ENCODE measurements at regions not wholly inside any gene's neighbourhood (a gene's known extent, or its start where the extent isn't known, plus 50 kb on each side); places are given as distances from the start of the nearest gene placed in this dataset.

DNA sequence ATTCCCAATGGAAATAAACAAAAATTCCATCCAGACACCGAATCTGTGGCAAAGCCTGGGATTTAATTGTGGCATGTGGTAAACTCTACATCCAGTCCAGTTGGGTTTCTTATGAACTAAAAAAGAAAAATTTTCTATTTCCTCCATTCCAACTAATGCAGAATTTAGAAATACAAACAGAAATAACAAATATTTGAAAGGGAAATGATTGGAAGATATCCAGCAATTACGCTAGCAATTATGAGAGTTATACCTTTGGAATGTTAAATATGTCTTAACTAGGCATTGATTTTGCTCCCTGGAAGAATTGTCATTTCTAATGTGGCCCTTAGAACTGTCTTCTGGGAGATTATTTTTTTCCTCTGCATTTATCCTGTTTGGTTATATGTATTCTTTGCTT is 421.4 kb upstream of the KLHL1 start:
- no peak for DNase-seq (ENCODE audit: extremely low spot score)
- H3K27ac ChIP-seq (replicated peaks in 1 of 4): no peak overlapping the region
- no peaks in the 10 kb centered on the region for H3K36me3 ChIP-seq
- intact Hi-C loops (cut with DNase I): no loop called here
- H3K4me3 ChIP-seq: no peak overlapping the region
- WGBS: 60% methylated on average over 2 of the region's 2 CpGs
- no peaks in the 10 kb centered on the region for H3K9me3 ChIP-seq
- TF ChIP-seq POLR2AphosphoS5 (IDR thresholded peaks at IDR 0.05) (no peak), POLR2A (IDR thresholded peaks at IDR 0.05; ENCODE audit: low read depth) (no peak), EP300 (IDR thresholded peaks at IDR 0.05) (no peak)
- TF ChIP-seq, protein P1, sequence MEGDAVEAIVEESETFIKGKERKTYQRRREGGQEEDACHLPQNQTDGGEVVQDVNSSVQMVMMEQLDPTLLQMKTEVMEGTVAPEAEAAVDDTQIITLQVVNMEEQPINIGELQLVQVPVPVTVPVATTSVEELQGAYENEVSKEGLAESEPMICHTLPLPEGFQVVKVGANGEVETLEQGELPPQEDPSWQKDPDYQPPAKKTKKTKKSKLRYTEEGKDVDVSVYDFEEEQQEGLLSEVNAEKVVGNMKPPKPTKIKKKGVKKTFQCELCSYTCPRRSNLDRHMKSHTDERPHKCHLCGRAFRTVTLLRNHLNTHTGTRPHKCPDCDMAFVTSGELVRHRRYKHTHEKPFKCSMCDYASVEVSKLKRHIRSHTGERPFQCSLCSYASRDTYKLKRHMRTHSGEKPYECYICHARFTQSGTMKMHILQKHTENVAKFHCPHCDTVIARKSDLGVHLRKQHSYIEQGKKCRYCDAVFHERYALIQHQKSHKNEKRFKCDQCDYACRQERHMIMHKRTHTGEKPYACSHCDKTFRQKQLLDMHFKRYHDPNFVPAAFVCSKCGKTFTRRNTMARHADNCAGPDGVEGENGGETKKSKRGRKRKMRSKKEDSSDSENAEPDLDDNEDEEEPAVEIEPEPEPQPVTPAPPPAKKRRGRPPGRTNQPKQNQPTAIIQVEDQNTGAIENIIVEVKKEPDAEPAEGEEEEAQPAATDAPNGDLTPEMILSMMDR (IDR thresholded peaks at IDR 0.05): no peak
- no peaks in the 10 kb centered on the region for H3K4me1 ChIP-seq
- no peaks in the 10 kb centered on the region for H3K27me3 ChIP-seq

DNA sequence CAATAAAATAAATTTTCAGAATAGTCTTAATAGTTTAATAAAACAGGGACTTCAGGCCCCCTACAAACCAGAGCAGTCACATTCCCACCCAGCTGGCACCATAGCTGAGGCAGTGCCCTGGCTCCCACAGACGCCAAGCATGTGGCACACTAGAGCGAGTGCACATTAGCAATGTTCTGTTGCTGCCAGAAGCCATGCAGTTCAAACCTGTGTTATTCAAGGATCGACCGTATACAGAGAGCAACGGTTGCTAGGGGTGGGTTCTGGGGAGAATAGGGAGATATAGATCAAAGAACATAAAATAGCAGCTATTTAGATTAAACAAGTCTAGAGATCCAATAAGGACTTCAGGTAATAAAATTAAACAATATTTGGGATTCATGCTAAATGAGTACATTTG is 419.3 kb upstream of the KLHL1 start:
- DNase-seq (ENCODE audit: extremely low spot score): no peak
- Histone ChIP-seq H3K4me1 (no peaks in the 10 kb centered on the region), H3K27me3 (no peaks in the 10 kb centered on the region), H3K27ac (replicated peaks in 1 of 4) (no peak overlapping the region), H3K36me3 (no peaks in the 10 kb centered on the region), H3K4me3 (no peak overlapping the region), H3K9me3 (no peaks in the 10 kb centered on the region)
- intact Hi-C loops (cut with DNase I): no loop called here
- TF ChIP-seq POLR2AphosphoS5 (IDR thresholded peaks at IDR 0.05) (no peak), POLR2A (IDR thresholded peaks at IDR 0.05; ENCODE audit: low read depth) (no peak), EP300 (IDR thresholded peaks at IDR 0.05) (no peak)
- TF ChIP-seq, protein P1 (IDR thresholded peaks at IDR 0.05): no peak
- 88% methylated on average over 5 of the region's 5 CpGs for WGBS

DNA sequence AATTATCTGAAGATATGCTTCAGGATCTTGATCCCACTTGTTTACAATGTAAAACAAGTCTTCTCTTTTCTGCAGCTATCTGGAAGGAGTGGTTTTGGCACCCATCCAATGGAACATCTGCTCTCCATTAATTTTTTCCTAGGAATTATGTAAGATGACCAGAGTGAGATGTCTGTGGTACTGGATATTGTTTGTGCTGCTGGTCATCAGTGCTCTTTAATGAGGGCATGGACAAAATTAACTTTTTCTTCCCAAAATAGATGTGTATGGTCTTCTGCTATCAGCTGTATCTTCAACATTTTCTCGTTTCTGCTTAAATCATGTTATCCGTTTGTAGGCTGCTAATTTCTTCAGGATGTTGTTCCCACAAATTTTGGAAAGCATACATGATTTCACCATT is 415.4 kb upstream of the KLHL1 start:
- Histone ChIP-seq H3K9me3 (no peaks in the 10 kb centered on the region), H3K36me3 (no peaks in the 10 kb centered on the region), H3K4me3 (no peak overlapping the region), H3K4me1 (no peaks in the 10 kb centered on the region), H3K27ac (replicated peaks in 1 of 4) (no peak overlapping the region), H3K27me3 (no peaks in the 10 kb centered on the region)
- intact Hi-C loops (cut with DNase I): no loop called here
- no peak for DNase-seq (ENCODE audit: extremely low spot score)
- TF ChIP-seq, protein P1 (IDR thresholded peaks at IDR 0.05): no peak
- TF ChIP-seq POLR2A (IDR thresholded peaks at IDR 0.05; ENCODE audit: low read depth): no peak
- TF ChIP-seq POLR2AphosphoS5 (IDR thresholded peaks at IDR 0.05): no peak
- no peak for TF ChIP-seq EP300 (IDR thresholded peaks at IDR 0.05)
- WGBS: 55% methylated on average over 2 of the region's 2 CpGs

DNA sequence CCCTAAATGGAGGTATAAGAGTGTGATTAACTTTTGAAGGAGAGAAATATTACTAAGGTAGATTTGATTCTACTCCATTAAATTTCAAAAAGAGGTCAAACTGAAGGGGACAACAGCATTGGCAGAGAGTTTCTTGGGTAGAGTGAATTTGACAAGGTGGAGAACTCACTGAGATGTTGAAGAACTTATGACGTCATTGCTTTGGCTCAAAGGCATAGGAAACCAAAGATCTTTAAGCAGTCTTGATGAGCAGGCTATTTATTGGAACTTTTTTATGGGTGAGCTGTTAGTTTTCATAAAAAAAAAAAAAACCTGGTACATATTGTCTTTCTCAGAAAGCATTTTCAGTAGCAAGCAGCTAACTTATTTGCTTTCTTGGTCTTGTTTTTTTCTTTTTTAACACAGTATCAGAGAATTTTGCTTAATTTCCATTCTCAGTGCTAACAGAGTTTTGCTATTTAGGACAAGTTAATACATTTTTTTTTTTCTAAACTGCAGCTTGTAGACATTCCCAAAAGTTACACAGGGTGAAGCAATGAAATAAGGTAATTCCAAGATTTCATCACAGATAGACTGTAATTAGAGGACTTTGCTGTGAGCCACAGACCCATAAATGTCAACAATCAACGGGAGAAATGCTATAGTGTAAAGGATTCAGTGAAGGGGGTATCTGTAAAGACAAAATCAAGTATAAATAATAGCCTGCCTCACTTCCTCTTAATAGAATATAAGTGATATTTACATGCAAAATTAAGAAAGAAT is 412.2 kb upstream of the KLHL1 start:
- no peaks in the 10 kb centered on the region for H3K4me1 ChIP-seq
- TF ChIP-seq POLR2AphosphoS5 (IDR thresholded peaks at IDR 0.05) (no peak), POLR2A (IDR thresholded peaks at IDR 0.05; ENCODE audit: low read depth) (no peak), EP300 (IDR thresholded peaks at IDR 0.05) (no peak)
- TF ChIP-seq, protein P1 (IDR thresholded peaks at IDR 0.05): no peak
- H3K4me3 ChIP-seq: no peak overlapping the region
- intact Hi-C loops (cut with DNase I): no loop called here
- no peak overlapping the region for H3K27ac ChIP-seq (replicated peaks in 1 of 4)
- no peaks in the 10 kb centered on the region for H3K9me3 ChIP-seq
- WGBS: 54% methylated on average over 2 of the region's 2 CpGs
- no peaks in the 10 kb centered on the region for H3K27me3 ChIP-seq
- no peak for DNase-seq (ENCODE audit: extremely low spot score)
- no peaks in the 10 kb centered on the region for H3K36me3 ChIP-seq

DNA sequence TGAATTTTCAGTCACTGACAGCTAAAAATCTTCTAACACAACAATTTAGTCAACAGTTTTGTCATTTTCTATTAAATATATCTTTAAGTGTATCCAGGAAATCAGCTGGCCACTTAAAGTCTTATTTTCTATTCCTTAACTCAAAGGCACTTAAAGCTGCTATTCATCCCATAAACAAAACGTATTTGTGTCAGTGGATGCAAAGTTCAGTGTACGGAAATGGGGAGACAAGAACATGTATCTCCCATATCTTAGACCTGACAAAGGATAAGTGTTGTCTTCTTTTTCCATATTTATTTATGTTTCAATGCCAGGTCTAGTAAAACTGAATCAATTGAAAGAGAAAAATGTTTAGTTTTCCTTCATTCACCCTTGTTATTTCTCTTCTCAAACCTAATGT is 409.8 kb upstream of the KLHL1 start:
- no peaks in the 10 kb centered on the region for H3K4me1 ChIP-seq
- no peak for DNase-seq (ENCODE audit: extremely low spot score)
- intact Hi-C loops (cut with DNase I): no loop called here
- H3K27ac ChIP-seq (replicated peaks in 1 of 4): no peak overlapping the region
- no peaks in the 10 kb centered on the region for H3K36me3 ChIP-seq
- 43% methylated on average over 2 of the region's 2 CpGs for WGBS
- no peak for TF ChIP-seq POLR2AphosphoS5 (IDR thresholded peaks at IDR 0.05)
- no peak for TF ChIP-seq EP300 (IDR thresholded peaks at IDR 0.05)
- TF ChIP-seq, protein P1 (IDR thresholded peaks at IDR 0.05): no peak
- TF ChIP-seq POLR2A (IDR thresholded peaks at IDR 0.05; ENCODE audit: low read depth): no peak
- no peaks in the 10 kb centered on the region for H3K27me3 ChIP-seq
- H3K9me3 ChIP-seq: no peaks in the 10 kb centered on the region
- H3K4me3 ChIP-seq: no peak overlapping the region

All from esophagus muscularis mucosa (tissue), 4 donors.